ENCODE measurements at regions not wholly inside any gene's neighbourhood (a gene's known extent, or its start where the extent isn't known, plus 50 kb on each side); places are given as distances from the start of the nearest gene placed in this dataset.

- H3F3A ChIP-seq (ENCODE audit: insufficient read depth), result no peaks in the 10 kb centered on the region
Observed at GRCh38 chr9:78626971-78627370, 330.0 kb downstream of the PSAT1 start.

GRCh38 chr9:78630966-78631365, 334.0 kb downstream of the PSAT1 start:
- H2AFZ ChIP-seq (ENCODE audit: low read depth, low read length, severe bottlenecking), result no peak overlapping the region
- H3K9me2 ChIP-seq (replicated peaks; ENCODE audit: insufficient read depth, low read length), result no peaks in the 10 kb centered on the region
- no peak overlapping the region for H3K27ac ChIP-seq (ENCODE audit: low read depth, low read length)
- no peaks in the 10 kb centered on the region for H3K9me3 ChIP-seq (ENCODE audit: insufficient read depth, low read length)
- H3K36me3 ChIP-seq (ENCODE audit: low read length), result no peaks in the 10 kb centered on the region
- no peaks in the 10 kb centered on the region for H3K79me2 ChIP-seq (ENCODE audit: insufficient read depth, low read length)
- TF ChIP-seq EZH2phosphoT487 (conservative IDR thresholded peaks at IDR 0.05; ENCODE audit: low read length) (no peak), CTCF (IDR thresholded peaks at IDR 0.05; ENCODE audit: insufficient read depth, low read length, poor library complexity, severe bottlenecking) (no peak)
- H4K20me1 ChIP-seq (ENCODE audit: low read depth, low read length), result no peaks in the 10 kb centered on the region
- H3K9ac ChIP-seq (ENCODE audit: low read length), result no peak overlapping the region
- H3F3A ChIP-seq (ENCODE audit: insufficient read depth), result no peaks in the 10 kb centered on the region
- H3K4me2 ChIP-seq (ENCODE audit: low read depth, low read length, poor library complexity, severe bottlenecking), result no peak overlapping the region
- H3K4me3 ChIP-seq (ENCODE audit: insufficient read depth, low read length, poor library complexity, severe bottlenecking), result no peak overlapping the region
- no peaks in the 10 kb centered on the region for H3K27me3 ChIP-seq (ENCODE audit: low read length)

More at GRCh38 chr9:78626971-78627370, 330.0 kb downstream of the PSAT1 start:
- no peaks in the 10 kb centered on the region for H3K36me3 ChIP-seq (ENCODE audit: low read length)
- TF ChIP-seq EZH2phosphoT487 (conservative IDR thresholded peaks at IDR 0.05; ENCODE audit: low read length) (no peak), CTCF (IDR thresholded peaks at IDR 0.05; ENCODE audit: insufficient read depth, low read length, poor library complexity, severe bottlenecking) (no peak)
- no peak overlapping the region for H3K4me3 ChIP-seq (ENCODE audit: insufficient read depth, low read length, poor library complexity, severe bottlenecking)
- H3K27ac ChIP-seq (ENCODE audit: low read depth, low read length), result no peak overlapping the region
- H3K79me2 ChIP-seq (ENCODE audit: insufficient read depth, low read length), result no peaks in the 10 kb centered on the region
- no peak overlapping the region for H3K4me2 ChIP-seq (ENCODE audit: low read depth, low read length, poor library complexity, severe bottlenecking)
- H3K27me3 ChIP-seq (ENCODE audit: low read length), result no peaks in the 10 kb centered on the region
- H3K9me2 ChIP-seq (replicated peaks; ENCODE audit: insufficient read depth, low read length), result no peaks in the 10 kb centered on the region
- H4K20me1 ChIP-seq (ENCODE audit: low read depth, low read length), result no peaks in the 10 kb centered on the region
- no peaks in the 10 kb centered on the region for H3K9me3 ChIP-seq (ENCODE audit: insufficient read depth, low read length)
- no peak overlapping the region for H2AFZ ChIP-seq (ENCODE audit: low read depth, low read length, severe bottlenecking)
- H3K9ac ChIP-seq (ENCODE audit: low read length), result no peak overlapping the region

- Histone ChIP-seq H3K9me3 (ENCODE audit: insufficient read depth, low read length) (no peaks in the 10 kb centered on the region), H2AFZ (ENCODE audit: low read depth, low read length, severe bottlenecking) (no peak overlapping the region), H3K9me2 (replicated peaks; ENCODE audit: insufficient read depth, low read length) (no peaks in the 10 kb centered on the region), H3K9ac (ENCODE audit: low read length) (no peak overlapping the region), H3K4me3 (ENCODE audit: insufficient read depth, low read length, poor library complexity, severe bottlenecking) (no peak overlapping the region), H4K20me1 (ENCODE audit: low read depth, low read length) (no peaks in the 10 kb centered on the region), H3K27me3 (ENCODE audit: low read length) (no peaks in the 10 kb centered on the region), H3F3A (ENCODE audit: insufficient read depth) (no peaks in the 10 kb centered on the region), H3K36me3 (ENCODE audit: low read length) (0 out of 2 replicates have a peak, but pooled peaks cover 4% of the 10 kb centered on the region), H3K4me2 (ENCODE audit: low read depth, low read length, poor library complexity, severe bottlenecking) (no peak overlapping the region), H3K79me2 (ENCODE audit: insufficient read depth, low read length) (no peaks in the 10 kb centered on the region), H3K27ac (ENCODE audit: low read depth, low read length) (no peak overlapping the region)
- no peak for TF ChIP-seq CTCF (IDR thresholded peaks at IDR 0.05; ENCODE audit: insufficient read depth, low read length, poor library complexity, severe bottlenecking)
- TF ChIP-seq EZH2phosphoT487 (conservative IDR thresholded peaks at IDR 0.05; ENCODE audit: low read length), result no peak
Observed at GRCh38 chr9:78640728-78641127, 343.8 kb downstream of the PSAT1 start.
